ENCODE measurements at regions not wholly inside any gene's neighbourhood (a gene's known extent, or its start where the extent isn't known, plus 50 kb on each side); places are given as distances from the start of the nearest gene placed in this dataset.

- TF ChIP-seq GABPA (IDR thresholded peaks at IDR 0.05; ENCODE audit: low read depth), result no peak
- no peak for TF ChIP-seq EZH2phosphoT487 (IDR thresholded peaks at IDR 0.05; ENCODE audit: borderline replicate concordance, low read depth)
- no peak for TF ChIP-seq RAD21 (IDR thresholded peaks at IDR 0.05; ENCODE audit: low read length)
- no peak for TF ChIP-seq POLR2AphosphoS5 (IDR thresholded peaks at IDR 0.05; ENCODE audit: low read depth, low read length)
- TF ChIP-seq TAF1 (IDR thresholded peaks at IDR 0.05; ENCODE audit: borderline replicate concordance, low read depth, low read length), result no peak
- TF ChIP-seq CTCF (IDR thresholded peaks at IDR 0.05), result no peak
These were observed 329.3 kb downstream of the TBL1XR1 start for GRCh38 chr3:176867681-176868663.

Data from SK-N-SH (cell line).